ENCODE measurements at regions not wholly inside any gene's neighbourhood (a gene's known extent, or its start where the extent isn't known, plus 50 kb on each side); places are given as distances from the start of the nearest gene placed in this dataset.

DNA sequence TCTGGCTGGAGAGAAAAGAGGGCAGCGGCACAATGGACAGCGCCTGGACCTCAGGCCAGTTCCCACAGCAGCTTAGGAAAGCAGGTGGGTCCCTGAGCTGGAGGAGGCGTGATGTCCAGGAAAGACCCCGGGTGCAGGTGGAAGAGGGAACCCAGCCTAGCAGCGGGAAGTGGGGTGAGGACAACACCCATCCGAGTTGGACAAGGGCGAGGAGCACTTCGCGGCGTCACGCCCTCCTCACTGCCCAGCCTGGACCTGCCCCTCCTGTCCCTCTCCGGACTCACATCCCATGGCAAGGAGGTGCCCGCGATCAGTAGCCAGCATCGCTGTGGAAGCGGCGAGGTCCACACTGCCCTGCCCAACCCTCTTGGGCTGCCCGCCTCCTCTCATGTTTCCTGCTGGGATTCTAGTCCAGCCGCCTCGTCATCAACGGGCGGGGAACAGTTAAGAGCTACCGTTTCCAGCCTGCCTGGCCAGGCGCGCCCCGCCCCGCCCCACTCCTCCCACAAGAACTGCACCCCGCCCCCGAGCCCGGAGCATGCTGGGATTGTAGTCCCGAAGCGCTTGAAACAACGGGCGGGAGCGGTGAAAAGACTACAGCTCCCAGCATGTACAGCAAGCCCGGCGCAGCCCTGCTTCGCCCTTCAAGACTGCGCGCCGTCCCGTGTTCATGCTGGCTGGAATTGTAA lies 930.6 kb upstream of the ZNF722 start:
- no peak overlapping the region for H3K27ac ChIP-seq (ENCODE audit: low read depth in 1 of 2, low read length in 2 of 2)
- no peaks in the 10 kb centered on the region for H3K79me2 ChIP-seq (ENCODE audit: insufficient read depth, low read length)
- peaks cover 0 to 2% (median 0%) of the 10 kb centered on the region in 3 donors for H3K27me3 Mint-ChIP-seq (ENCODE audit: low read depth in 3 of 3)
- no peaks in the 10 kb centered on the region for H3K4me1 Mint-ChIP-seq
- peaks cover 54 to 61% of the 10 kb centered on the region in 2 donors for H3K9me3 ChIP-seq (replicated peaks in 1 of 2; ENCODE audit: control insufficient read depth in 1 of 2, insufficient read depth in 1 of 2, low read length in 2 of 2)
- no peaks in the 10 kb centered on the region for H3K36me3 ChIP-seq (replicated peaks in 1 of 2; ENCODE audit: control insufficient read depth in 1 of 2, insufficient read depth in 2 of 2, low read length in 2 of 2)
- TF ChIP-seq, protein P1, sequence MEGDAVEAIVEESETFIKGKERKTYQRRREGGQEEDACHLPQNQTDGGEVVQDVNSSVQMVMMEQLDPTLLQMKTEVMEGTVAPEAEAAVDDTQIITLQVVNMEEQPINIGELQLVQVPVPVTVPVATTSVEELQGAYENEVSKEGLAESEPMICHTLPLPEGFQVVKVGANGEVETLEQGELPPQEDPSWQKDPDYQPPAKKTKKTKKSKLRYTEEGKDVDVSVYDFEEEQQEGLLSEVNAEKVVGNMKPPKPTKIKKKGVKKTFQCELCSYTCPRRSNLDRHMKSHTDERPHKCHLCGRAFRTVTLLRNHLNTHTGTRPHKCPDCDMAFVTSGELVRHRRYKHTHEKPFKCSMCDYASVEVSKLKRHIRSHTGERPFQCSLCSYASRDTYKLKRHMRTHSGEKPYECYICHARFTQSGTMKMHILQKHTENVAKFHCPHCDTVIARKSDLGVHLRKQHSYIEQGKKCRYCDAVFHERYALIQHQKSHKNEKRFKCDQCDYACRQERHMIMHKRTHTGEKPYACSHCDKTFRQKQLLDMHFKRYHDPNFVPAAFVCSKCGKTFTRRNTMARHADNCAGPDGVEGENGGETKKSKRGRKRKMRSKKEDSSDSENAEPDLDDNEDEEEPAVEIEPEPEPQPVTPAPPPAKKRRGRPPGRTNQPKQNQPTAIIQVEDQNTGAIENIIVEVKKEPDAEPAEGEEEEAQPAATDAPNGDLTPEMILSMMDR (IDR thresholded peaks at IDR 0.05): no peak
- no peaks in the 10 kb centered on the region for H3K4me1 ChIP-seq (ENCODE audit: control insufficient read depth in 1 of 2, insufficient read depth in 2 of 2, low read length in 2 of 2)
- 34% methylated on average over 36 of the region's 42 CpGs for WGBS (ENCODE audit: insufficient coverage)
- H3K4me3 Mint-ChIP-seq: no peak overlapping the region
- no peak overlapping the region for H2AFZ ChIP-seq (ENCODE audit: insufficient read depth, low read depth, low read length, poor library complexity, severe bottlenecking)
- intact Hi-C loops (cut with micrococcal nuclease): no loop called here
- no peak overlapping the region for H3K4me3 ChIP-seq (replicated peaks in 1 of 3; ENCODE audit: low read depth in 2 of 3, low read length in 3 of 3)
- peaks cover 36 to 58% (median 50%) of the 10 kb centered on the region in 7 donors for H3K9me3 Mint-ChIP-seq
- H3K9ac ChIP-seq (ENCODE audit: insufficient read depth, low read length, poor library complexity, severe bottlenecking): no peak overlapping the region
- no peaks in the 10 kb centered on the region for H4K20me1 ChIP-seq (ENCODE audit: insufficient read depth, low read length)
- no peak for DNase-seq
- no peaks in the 10 kb centered on the region for H3K27me3 ChIP-seq (ENCODE audit: control insufficient read depth in 2 of 2, insufficient read depth in 2 of 2, low read length in 2 of 2)
- H3K27ac Mint-ChIP-seq: no peak overlapping the region
- no peak overlapping the region for H3K4me2 ChIP-seq (replicated peaks; ENCODE audit: extremely low read depth, low read length, poor library complexity, severe bottlenecking)
- H3K36me3 Mint-ChIP-seq: no peaks in the 10 kb centered on the region

DNA sequence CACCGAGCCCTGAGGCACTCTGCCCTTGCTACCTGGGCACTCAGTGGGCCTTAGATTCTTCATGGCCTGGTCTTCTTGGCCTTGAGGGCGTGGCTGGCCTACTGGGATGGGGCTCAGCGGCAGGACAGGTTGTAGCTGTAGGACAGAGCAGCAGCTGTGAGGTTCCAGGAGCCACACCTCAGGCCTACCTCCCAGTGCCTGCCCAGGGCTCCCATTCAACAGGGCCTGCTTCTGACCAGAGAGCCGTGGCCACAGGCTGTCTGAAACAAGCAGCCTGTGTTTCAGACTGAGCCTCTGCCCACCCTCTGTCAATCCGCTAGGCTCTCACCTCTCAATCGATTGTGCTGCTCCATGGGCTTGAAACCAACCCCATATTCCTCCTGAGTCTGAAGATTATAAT lies 928.0 kb upstream of the ZNF722 start:
- H3K4me2 ChIP-seq (replicated peaks; ENCODE audit: extremely low read depth, low read length, poor library complexity, severe bottlenecking): no peak overlapping the region
- Mint-ChIP-seq H3K4me3 (no peak overlapping the region), H3K36me3 (no peaks in the 10 kb centered on the region), H3K9me3 (peaks cover 46 to 81% (median 67%) of the 10 kb centered on the region in 7 donors), H3K4me1 (no peaks in the 10 kb centered on the region), H3K27ac (no peak overlapping the region), H3K27me3 (ENCODE audit: low read depth in 3 of 3) (peaks cover 0 to 2% (median 0%) of the 10 kb centered on the region in 3 donors)
- no peak for DNase-seq
- no peaks in the 10 kb centered on the region for H3K4me1 ChIP-seq (ENCODE audit: control insufficient read depth in 1 of 2, insufficient read depth in 2 of 2, low read length in 2 of 2)
- H3K9ac ChIP-seq (ENCODE audit: insufficient read depth, low read length, poor library complexity, severe bottlenecking): no peak overlapping the region
- H3K79me2 ChIP-seq (ENCODE audit: insufficient read depth, low read length): no peaks in the 10 kb centered on the region
- WGBS (ENCODE audit: insufficient coverage): 63% methylated on average over 4 of the region's 6 CpGs
- no peaks in the 10 kb centered on the region for H4K20me1 ChIP-seq (ENCODE audit: insufficient read depth, low read length)
- H2AFZ ChIP-seq (ENCODE audit: insufficient read depth, low read depth, low read length, poor library complexity, severe bottlenecking): no peak overlapping the region
- no peak overlapping the region for H3K4me3 ChIP-seq (replicated peaks in 1 of 3; ENCODE audit: low read depth in 2 of 3, low read length in 3 of 3)
- no peaks in the 10 kb centered on the region for H3K36me3 ChIP-seq (replicated peaks in 1 of 2; ENCODE audit: control insufficient read depth in 1 of 2, insufficient read depth in 2 of 2, low read length in 2 of 2)
- TF ChIP-seq, protein P1 (IDR thresholded peaks at IDR 0.05): no peak
- H3K9me3 ChIP-seq (replicated peaks in 1 of 2; ENCODE audit: control insufficient read depth in 1 of 2, insufficient read depth in 1 of 2, low read length in 2 of 2): peaks cover 74 to 76% of the 10 kb centered on the region in 2 donors
- intact Hi-C loops (cut with micrococcal nuclease): no loop called here
- H3K27ac ChIP-seq (ENCODE audit: low read depth in 1 of 2, low read length in 2 of 2): no peak overlapping the region
- no peaks in the 10 kb centered on the region for H3K27me3 ChIP-seq (ENCODE audit: control insufficient read depth in 2 of 2, insufficient read depth in 2 of 2, low read length in 2 of 2)
